ENCODE measurements at regions not wholly inside any gene's neighbourhood (a gene's known extent, or its start where the extent isn't known, plus 50 kb on each side); places are given as distances from the start of the nearest gene placed in this dataset.

GRCh38 chr15:61624950-61625349, 395.8 kb upstream of the RORA start:
- DNase-seq (ENCODE audit: low spot score), result no peak

DNA sequence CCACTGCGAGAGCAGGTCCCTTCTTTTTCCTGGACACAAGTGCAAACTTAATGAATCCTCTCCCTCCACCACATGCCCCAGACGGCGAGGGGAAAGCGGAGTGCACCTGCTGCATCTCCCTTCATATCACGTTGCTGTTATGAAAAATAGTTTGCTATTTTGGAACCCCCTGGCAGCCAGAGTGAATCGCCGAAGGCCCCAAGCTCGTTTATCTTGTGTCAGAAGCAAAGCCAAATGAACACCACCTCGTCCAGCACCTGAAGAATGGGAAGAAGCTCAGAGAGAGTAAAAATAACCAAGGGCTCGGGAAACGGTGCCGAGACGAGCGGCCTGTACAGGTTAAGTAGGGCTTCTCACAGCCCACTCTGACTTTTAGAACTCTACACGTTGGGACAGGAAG, 394.6 kb upstream of the RORA start:
- no peak for DNase-seq (ENCODE audit: low spot score)

DNA sequence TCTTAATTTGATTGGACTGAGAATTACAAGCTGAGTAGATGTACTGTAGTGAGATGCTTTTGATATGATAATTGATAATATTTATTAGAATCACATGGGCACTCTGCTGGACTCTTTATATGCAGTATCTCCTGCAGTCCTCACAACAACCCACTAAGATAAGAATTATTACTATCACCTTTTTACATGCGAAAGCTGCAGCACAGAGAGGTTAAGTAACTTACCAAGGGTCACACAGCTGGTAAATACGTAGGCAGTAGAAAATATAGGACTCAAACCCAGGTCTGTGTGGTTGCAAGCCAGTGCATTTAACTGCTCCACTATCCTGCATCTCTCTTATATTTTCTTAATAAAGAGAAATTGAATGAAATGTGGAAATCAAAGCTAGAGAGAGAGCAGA, 392.8 kb upstream of the RORA start:
- DNase-seq (ENCODE audit: low spot score), result no peak

DNA sequence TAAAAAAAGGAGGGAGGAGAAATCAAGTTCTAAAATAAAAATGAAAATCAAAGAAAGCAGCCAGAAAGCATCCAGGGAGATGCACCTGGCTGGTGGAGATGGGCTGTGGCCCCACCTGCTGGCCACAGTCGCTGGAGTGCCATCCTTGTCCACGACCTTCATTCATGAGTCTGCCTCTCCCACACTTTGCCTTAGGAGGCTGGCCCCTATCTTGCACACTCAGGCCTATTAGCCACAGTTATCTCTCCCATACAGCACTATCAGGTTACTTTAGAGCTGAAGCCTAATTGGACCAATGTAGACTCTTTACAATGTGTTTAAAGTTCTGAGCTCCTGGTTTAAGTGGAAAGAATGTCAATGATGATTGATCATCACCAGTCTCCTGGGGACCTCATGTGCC, 392.0 kb upstream of the RORA start:
- DNase-seq (ENCODE audit: low spot score), result no peak

GRCh38 chr15:61620151-61620550, 391.0 kb upstream of the RORA start:
- no peak for DNase-seq (ENCODE audit: low spot score)

- no peak for DNase-seq (ENCODE audit: low spot score)
Measured at GRCh38 chr15:61613729-61614128, 384.6 kb upstream of the RORA start.

- no peak for DNase-seq (ENCODE audit: low spot score)
Measured at GRCh38 chr15:61613138-61613537, 384.0 kb upstream of the RORA start.

- DNase-seq (ENCODE audit: low spot score), result no peak
Measured at GRCh38 chr15:61612111-61612510, 383.0 kb upstream of the RORA start.

DNA sequence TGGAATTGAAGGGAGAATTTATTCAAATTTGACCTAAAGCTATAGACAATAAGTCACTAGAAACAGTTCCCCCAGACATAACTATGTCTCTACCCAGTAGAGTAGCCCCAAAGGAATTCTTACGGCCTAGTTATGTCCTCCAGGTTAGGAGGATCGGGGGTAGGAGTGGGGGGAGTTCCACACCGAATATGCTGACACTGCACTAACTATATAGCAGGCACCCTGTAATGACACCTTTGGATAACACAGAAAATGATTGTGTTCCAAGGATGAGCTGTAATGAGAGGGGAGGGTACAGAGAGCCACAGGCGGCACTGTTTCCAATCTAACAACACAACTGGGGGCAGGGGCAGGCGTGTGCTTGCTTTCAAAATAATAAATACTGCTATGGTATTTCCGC, 376.2 kb upstream of the RORA start:
- no peak for DNase-seq (ENCODE audit: low spot score)

- no peak for DNase-seq (ENCODE audit: low spot score)
Measured at GRCh38 chr15:61598655-61599054, 369.6 kb upstream of the RORA start.

GRCh38 chr15:61584410-61584809, 355.3 kb upstream of the RORA start:
- no peak for DNase-seq (ENCODE audit: low spot score)

GRCh38 chr15:61582092-61582491, 353.0 kb upstream of the RORA start:
- DNase-seq (ENCODE audit: low spot score), result no peak

- DNase-seq (ENCODE audit: low spot score), result no peak
Measured at GRCh38 chr15:61575597-61575996, 346.5 kb upstream of the RORA start.

GRCh38 chr15:61571026-61571425, 341.9 kb upstream of the RORA start:
- DNase-seq (ENCODE audit: low spot score), result no peak

GRCh38 chr15:61564785-61565184, 335.7 kb upstream of the RORA start:
- no peak for DNase-seq (ENCODE audit: low spot score)

DNA sequence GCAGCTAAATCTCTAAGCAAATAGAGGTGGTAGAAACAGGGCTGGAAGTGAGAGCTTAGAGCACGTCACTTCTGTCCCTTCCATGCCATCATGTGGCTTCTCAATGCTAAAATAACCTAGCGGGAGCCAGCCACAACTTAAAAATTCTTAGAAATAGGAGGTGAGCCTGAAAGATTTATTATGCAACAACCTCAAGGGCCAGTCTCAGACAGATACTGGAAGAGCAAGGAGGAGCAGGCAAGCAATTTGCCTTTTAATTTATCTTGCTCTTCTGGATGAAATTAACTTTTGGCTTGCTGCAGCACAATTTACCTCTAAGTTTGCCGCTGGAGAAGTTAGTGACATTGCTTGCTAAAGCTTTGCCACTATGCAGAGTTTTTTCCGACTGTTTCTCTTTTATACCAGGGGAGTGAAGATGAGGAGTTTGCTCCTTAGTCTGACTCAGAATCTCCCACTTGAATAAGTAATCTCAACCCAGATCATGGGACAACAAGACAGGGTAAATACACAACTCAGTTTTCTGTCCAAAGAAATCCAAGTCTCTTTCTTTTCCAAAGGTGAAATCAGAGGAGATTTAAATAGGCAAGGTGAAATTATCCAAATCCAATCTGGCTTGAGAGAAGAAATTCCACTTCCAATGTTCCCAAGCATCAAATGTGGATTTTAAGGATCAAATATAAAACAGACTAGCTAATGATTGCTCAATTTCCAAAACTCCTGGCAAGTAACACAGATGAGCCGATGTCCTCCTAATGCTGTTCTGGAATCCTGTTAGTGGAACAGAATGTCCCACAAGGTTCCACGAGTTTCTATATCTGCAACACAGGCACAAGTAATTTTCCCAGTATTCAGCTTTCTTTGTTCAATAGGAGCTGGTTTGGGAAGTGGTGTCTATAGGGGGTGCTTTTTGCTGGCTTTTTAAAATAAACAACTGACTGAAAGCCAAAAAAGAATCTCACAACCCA, 329.4 kb upstream of the RORA start:
- DNase-seq (ENCODE audit: low spot score), result no peak

DNA sequence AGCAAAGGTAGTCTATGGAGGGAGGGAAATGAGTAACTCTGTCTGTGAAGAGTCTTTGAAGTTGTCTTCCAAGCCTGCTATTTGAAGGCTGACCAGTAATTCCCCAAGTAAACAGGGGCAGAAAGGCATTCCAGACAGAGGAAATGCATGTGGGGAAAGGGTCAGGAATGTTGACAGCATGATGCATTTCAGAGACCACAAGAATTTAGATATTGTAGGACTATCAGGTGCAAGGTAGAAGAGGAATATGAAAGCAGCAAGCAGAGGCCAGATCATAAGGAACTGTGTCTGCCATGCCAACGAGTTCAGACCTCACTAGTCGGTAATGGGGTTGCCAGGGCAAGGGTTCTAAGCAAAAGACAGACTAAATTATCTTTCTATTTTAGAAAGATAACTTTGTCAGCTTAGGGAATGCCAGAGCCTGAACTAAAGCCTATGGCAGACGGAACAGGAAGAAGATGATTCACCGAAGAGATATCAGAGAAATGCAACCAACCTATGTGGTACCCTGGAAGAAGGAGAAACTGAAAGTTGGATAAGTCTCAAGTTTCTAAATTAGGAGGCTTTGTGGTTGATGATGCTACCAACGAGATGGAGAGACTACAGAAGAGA, 327.0 kb upstream of the RORA start:
- no peak for DNase-seq (ENCODE audit: low spot score)

DNA sequence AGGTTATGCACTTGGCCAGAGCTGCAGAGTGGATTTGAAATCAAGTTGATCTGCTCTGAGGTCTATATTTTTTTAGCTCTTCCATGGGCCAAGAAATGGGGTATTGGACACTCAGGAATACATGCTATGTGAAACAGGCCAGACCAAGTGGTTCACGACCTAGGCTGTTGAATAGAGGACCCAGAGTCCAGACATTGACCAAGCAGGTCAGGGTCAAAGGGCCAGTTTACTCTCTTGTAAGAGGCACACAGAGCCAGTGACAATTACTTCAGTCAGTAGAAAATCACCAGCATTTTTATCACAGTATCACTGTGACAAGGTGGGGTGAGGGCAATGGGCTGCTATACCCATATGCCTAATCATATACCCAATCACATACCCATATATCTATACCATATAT, 320.6 kb upstream of the RORA start:
- no peak for DNase-seq (ENCODE audit: low spot score)

DNA sequence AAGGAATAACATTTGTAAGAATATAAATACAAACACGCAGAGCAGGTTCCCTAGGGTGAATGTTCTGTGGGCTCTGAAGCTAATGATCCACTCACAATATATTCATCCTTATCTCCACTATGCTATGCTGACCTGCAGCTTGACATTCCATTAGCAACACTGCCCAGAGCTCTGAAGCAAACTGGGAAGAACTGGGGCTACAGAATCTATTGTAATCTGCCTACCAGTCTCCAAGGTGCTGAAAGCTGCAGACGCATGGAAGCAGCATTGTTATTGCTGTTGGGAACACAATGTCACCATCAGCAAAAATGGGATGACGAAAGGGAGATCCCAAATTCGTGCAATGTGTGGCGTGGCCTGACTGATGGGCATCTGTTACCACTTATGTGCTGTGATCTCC, 316.7 kb upstream of the RORA start:
- DNase-seq (ENCODE audit: low spot score), result no peak

DNA sequence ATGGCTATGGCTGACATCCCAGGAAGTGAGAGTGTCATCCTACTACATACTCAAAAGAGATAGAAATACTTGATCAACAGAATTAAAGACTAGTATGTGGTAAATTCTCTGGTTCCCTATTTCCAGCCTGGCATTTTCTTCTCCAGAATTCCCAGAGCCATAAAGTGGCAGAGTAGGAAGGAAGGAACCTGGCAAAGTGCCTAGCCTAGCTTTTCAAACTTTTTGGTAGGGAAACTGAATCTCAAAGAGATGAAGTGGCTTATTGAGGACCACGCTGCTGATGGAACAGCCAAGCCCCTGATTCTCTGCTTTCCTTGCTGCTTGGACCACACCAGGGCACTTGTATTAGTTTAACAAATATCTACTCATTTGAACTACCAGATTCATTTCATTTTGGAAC, 312.4 kb upstream of the RORA start:
- no peak for DNase-seq (ENCODE audit: low spot score)

DNA sequence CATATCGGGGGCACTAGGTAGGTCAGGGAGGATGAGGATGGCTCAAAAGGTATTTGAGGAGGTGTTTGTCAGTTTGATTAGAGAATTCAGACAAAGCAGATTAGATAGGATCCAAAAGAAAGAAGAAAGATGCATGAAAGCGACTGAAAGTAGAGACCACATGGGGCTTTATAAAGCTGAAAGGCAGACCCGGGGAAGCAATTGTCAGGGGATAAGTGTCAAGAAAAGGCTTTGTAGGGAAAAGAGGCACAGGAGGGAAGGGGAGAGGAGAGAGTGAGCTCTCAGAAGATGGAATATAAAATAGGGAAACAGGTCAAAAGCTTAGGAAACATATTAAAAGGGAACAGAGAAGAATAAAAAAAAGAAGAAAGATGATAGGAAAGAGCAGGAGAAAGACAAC, 308.2 kb upstream of the RORA start:
- DNase-seq (ENCODE audit: low spot score), result no peak

- no peak for DNase-seq (ENCODE audit: low spot score)
Measured at GRCh38 chr15:61534986-61535385, 305.9 kb upstream of the RORA start.

GRCh38 chr15:61530769-61531168, 301.7 kb upstream of the RORA start:
- DNase-seq (ENCODE audit: low spot score), result no peak

DNA sequence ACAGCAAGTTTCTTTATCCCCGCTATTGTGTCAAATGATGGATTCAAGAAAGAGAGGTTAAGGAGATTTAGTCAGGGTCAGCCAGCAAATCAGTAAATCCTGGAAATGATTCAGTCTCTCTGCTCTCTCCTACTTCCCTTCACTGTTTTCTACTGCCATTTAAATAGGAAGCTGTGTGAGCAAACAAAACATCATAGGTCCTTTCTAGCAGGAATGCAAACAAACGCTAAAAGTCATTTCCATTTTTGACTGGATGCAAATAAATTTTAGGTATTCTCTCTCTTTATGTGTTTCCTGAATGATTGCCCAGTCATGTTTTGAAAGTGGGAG, 299.4 kb upstream of the RORA start:
- no peak for DNase-seq (ENCODE audit: low spot score)

Measured in hepatic stellate cell (primary cell).